ENCODE measurements at regions not wholly inside any gene's neighbourhood (a gene's known extent, or its start where the extent isn't known, plus 50 kb on each side); places are given as distances from the start of the nearest gene placed in this dataset.

DNA sequence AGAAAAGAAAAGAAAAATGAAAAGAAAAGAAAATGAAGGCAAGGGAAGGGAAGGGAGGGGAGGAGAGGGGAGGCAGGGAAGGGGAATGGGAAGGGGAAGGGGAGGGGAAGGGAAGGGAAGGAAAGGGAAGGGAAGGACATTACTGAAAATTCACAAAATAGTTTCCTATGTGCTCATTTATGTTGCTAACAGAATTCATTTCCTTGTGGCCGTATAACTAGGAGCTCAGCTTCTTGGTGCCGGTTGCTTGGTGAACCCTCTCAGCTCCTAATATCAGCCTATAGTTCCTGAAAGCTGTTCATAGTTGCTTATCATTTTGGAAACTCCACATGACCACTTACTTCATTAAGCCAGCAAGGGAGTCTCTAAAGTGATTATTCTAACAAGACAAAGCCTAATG, 379.8 kb upstream of the TMEFF2 start:
- DNase-seq (ENCODE audit: low spot score): no peak
- TF ChIP-seq, protein P1, sequence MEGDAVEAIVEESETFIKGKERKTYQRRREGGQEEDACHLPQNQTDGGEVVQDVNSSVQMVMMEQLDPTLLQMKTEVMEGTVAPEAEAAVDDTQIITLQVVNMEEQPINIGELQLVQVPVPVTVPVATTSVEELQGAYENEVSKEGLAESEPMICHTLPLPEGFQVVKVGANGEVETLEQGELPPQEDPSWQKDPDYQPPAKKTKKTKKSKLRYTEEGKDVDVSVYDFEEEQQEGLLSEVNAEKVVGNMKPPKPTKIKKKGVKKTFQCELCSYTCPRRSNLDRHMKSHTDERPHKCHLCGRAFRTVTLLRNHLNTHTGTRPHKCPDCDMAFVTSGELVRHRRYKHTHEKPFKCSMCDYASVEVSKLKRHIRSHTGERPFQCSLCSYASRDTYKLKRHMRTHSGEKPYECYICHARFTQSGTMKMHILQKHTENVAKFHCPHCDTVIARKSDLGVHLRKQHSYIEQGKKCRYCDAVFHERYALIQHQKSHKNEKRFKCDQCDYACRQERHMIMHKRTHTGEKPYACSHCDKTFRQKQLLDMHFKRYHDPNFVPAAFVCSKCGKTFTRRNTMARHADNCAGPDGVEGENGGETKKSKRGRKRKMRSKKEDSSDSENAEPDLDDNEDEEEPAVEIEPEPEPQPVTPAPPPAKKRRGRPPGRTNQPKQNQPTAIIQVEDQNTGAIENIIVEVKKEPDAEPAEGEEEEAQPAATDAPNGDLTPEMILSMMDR (IDR thresholded peaks at IDR 0.05; ENCODE audit: extremely low read depth, insufficient read depth, missing control alignments): no peak
- in situ Hi-C loops (cut with MboI; ENCODE audit: low pct_unique_long_range_greater_than_20kb, low sequenced_read_pairs, unreplicated experiment): no loop called here

DNA sequence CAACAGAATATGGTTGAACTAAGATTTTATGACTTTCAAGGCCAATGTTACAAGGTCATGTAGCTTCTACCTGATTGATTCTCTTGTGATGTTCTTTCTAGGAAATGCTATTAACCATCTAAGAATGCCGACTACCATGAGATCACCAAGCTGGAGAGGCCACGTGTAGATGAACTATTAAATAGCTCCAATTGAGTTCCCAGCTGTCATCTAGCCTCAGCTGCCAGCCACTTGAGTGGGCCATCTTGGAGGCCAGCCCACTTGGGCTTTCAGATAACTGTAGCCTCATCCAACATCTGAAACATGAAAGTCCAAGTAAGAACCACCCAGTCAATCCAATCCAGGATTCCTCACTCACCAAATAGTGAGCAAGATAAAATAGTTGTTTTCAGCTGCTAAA, 376.9 kb upstream of the TMEFF2 start:
- no peak for DNase-seq (ENCODE audit: low spot score)
- TF ChIP-seq, protein P1 (IDR thresholded peaks at IDR 0.05; ENCODE audit: extremely low read depth, insufficient read depth, missing control alignments): no peak
- in situ Hi-C loops (cut with MboI; ENCODE audit: low pct_unique_long_range_greater_than_20kb, low sequenced_read_pairs, unreplicated experiment): no loop called here

DNA sequence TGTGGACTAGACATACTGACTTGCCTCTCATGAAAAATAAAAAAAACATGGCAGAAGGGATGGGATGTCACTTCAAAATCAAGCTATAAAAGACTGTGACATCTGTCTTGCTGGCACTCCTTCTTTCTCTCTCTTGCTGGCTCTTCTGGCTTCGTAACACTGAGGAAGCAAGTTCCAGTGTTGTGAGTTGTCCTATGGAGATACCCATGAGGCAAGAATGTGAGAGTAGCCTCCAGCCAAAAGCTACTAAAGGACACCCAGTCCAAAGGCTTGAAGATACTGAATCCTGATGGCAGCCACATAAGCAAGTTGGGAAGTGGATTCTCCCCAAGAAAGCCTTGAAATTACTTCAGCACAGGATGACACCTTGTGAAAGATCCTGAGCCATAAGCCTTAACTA, 376.1 kb upstream of the TMEFF2 start:
- TF ChIP-seq, protein P1 (IDR thresholded peaks at IDR 0.05; ENCODE audit: extremely low read depth, insufficient read depth, missing control alignments): no peak
- no peak for DNase-seq (ENCODE audit: low spot score)
- in situ Hi-C loops (cut with MboI; ENCODE audit: low pct_unique_long_range_greater_than_20kb, low sequenced_read_pairs, unreplicated experiment): no loop called here

DNA sequence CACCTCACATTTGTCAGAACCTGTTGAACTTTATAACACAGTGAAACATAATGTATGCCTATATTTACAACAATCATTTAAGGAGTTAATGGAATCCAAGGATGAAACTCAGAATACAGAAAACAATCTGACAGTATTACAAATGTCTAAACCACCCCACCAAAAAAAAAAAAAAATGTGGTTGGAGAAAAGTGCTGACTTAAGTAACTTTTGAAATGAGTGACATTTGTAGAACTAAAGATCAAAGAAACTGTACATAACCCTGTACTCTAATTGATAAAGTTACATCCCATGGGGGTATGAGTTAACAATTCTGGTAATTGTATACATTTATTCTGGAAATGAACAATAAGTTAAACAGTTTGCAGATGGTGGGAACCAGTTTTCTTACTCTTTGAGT, 372.1 kb upstream of the TMEFF2 start:
- DNase-seq (ENCODE audit: low spot score): no peak
- TF ChIP-seq, protein P1 (IDR thresholded peaks at IDR 0.05; ENCODE audit: extremely low read depth, insufficient read depth, missing control alignments): no peak

DNA sequence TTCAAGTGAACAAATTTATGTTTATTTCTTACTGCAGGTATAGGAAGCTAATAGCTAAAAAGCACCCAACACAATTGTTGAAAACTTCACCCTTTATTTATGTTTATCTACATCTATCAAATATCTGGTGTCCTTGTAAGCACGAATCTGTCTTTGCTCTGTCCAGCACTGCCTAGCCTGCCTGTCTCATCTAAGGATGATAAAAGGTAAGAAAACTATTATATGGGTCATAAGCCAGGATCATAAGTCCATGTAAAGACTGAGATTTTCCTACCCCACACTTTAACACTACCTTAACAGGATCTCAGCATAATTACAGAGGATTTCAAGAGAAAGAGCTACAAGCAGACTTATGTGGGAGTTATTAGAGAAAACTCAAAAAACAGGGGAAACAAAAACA, 365.6 kb upstream of the TMEFF2 start:
- in situ Hi-C loops (cut with MboI; ENCODE audit: low pct_unique_long_range_greater_than_20kb, low sequenced_read_pairs, unreplicated experiment): no loop called here
- TF ChIP-seq, protein P1 (IDR thresholded peaks at IDR 0.05; ENCODE audit: extremely low read depth, insufficient read depth, missing control alignments): no peak

More for the DNA sequence above, 372.1 kb upstream of the TMEFF2 start:
- in situ Hi-C loops (cut with MboI; ENCODE audit: low pct_unique_long_range_greater_than_20kb, low sequenced_read_pairs, unreplicated experiment): no loop called here

DNA sequence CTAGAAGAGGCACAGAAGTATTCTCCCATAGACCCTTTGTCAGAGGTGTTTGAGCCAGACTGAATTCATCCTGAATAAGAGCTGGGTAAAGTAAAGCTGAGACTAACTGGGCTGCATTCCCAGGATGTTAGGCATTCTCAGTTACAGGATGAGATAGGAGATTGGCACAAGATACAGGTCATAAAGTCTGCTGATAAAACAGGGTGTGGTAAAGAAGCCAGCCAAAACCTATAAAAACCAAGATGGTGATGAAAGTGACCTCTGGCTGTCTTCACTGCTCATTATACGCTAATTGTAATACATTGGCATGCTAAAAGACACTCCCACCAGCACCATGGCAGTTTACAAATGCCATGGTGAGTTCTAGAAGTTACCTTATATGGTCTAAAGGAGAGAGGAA, 364.9 kb upstream of the TMEFF2 start:
- TF ChIP-seq, protein P1 (IDR thresholded peaks at IDR 0.05; ENCODE audit: extremely low read depth, insufficient read depth, missing control alignments): no peak
- in situ Hi-C loops (cut with MboI; ENCODE audit: low pct_unique_long_range_greater_than_20kb, low sequenced_read_pairs, unreplicated experiment): no loop called here
- DNase-seq (ENCODE audit: low spot score): no peak

More for the DNA sequence above, 365.6 kb upstream of the TMEFF2 start:
- no peak for DNase-seq (ENCODE audit: low spot score)

DNA sequence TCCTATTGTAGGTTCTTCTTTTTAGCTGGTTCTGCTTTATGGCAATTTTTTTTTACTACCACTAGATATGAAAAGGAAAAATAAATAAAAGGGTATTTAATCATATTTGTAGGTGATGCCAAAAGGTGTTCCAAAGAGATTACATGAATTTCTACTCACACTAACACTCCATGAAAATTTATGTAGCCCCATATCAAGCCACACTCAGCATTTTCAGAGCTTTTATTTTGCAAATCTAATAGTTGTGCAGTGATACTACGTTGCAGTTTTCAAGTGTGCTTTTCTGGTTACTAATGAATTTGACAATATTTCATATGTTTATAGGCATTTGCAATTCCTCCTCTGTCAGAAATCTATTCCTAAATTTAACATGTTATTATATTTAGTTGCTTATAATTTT, 363.9 kb upstream of the TMEFF2 start:
- in situ Hi-C loops (cut with MboI; ENCODE audit: low pct_unique_long_range_greater_than_20kb, low sequenced_read_pairs, unreplicated experiment): no loop called here
- DNase-seq (ENCODE audit: low spot score): no peak
- TF ChIP-seq, protein P1 (IDR thresholded peaks at IDR 0.05; ENCODE audit: extremely low read depth, insufficient read depth, missing control alignments): no peak
